NCI-H526 (cell line): ENCODE measurements at regions not wholly inside any gene's neighbourhood (a gene's known extent, or its start where the extent isn't known, plus 50 kb on each side); places are given as distances from the start of the nearest gene placed in this dataset.

Experiments used
- DNase-seq, 2 experiments: peaks; one replicate each; lab custom pipeline; 2025; lab: John Stamatoyannopoulos, UW

- no peak for DNase-seq
These were observed 143.8 kb upstream of the POU1F1 start for GRCh38 chr3:87420171-87420570.

- DNase-seq: no peak
These were observed 137.9 kb upstream of the POU1F1 start for GRCh38 chr3:87414271-87414670.

- DNase-seq: no peak
These were observed 137.4 kb upstream of the POU1F1 start for GRCh38 chr3:87413814-87414213.

GRCh38 chr3:87410110-87410509, 133.7 kb upstream of the POU1F1 start:
- no peak for DNase-seq

GRCh38 chr3:87398168-87398801, 121.9 kb upstream of the POU1F1 start:
- no peak for DNase-seq

GRCh38 chr3:87397211-87397610, 120.8 kb upstream of the POU1F1 start:
- DNase-seq: no peak

GRCh38 chr3:87390821-87391220, 114.4 kb upstream of the POU1F1 start:
- no peak for DNase-seq

- no peak for DNase-seq
These were observed 114.0 kb upstream of the POU1F1 start for GRCh38 chr3:87390353-87390752.

- DNase-seq: no peak
These were observed 98.9 kb upstream of the POU1F1 start for GRCh38 chr3:87375231-87375682.

- DNase-seq: peak in 1 of 2 experiments; percentile 3
These were observed 93.6 kb upstream of the POU1F1 start for GRCh38 chr3:87370007-87370406.

- peak in 1 of 2 experiments; percentile 4 for DNase-seq
These were observed 91.4 kb upstream of the POU1F1 start for GRCh38 chr3:87367736-87368135.

- DNase-seq: no peak
These were observed 87.3 kb upstream of the POU1F1 start for GRCh38 chr3:87363721-87364120.

- DNase-seq: no peak
These were observed 85.6 kb upstream of the POU1F1 start for GRCh38 chr3:87361956-87362355.

GRCh38 chr3:87361271-87361670, 84.9 kb upstream of the POU1F1 start:
- no peak for DNase-seq

GRCh38 chr3:87359826-87360225, 83.4 kb upstream of the POU1F1 start:
- no peak for DNase-seq

- no peak for DNase-seq
These were observed 82.6 kb upstream of the POU1F1 start for GRCh38 chr3:87359025-87359424.

GRCh38 chr3:87358066-87358465, 81.7 kb upstream of the POU1F1 start:
- DNase-seq: no peak

GRCh38 chr3:87354398-87354797, 78.0 kb upstream of the POU1F1 start:
- no peak for DNase-seq

GRCh38 chr3:87351937-87352336, 75.6 kb upstream of the POU1F1 start:
- DNase-seq: no peak

GRCh38 chr3:87350367-87351199, 74.2 kb upstream of the POU1F1 start:
- DNase-seq: peak in 1 of 2 experiments; percentile 37

GRCh38 chr3:87349833-87350232, 73.4 kb upstream of the POU1F1 start:
- no peak for DNase-seq

GRCh38 chr3:87336761-87337160, 60.4 kb upstream of the POU1F1 start:
- DNase-seq: peak in 1 of 2 experiments; percentile 8

GRCh38 chr3:87335931-87336330, 59.5 kb upstream of the POU1F1 start:
- no peak for DNase-seq
